SK-N-SH (cell line): ENCODE measurements at regions not wholly inside any gene's neighbourhood (a gene's known extent, or its start where the extent isn't known, plus 50 kb on each side); places are given as distances from the start of the nearest gene placed in this dataset.

Experiments used
- CTCF ChIP-seq: fragments of 200-600 bp; sonication (generic); IDR thresholded peaks from 2 replicates; pipeline ENCODE4 v1.6.1; 2017; ENCODE audit warnings: antibody characterized with exemption, mild to moderate bottlenecking, moderate library complexity
- EP300 ChIP-seq, 2 experiments: IDR thresholded peaks; 2 replicates each; pipeline versions ENCODE4 v1.4.0 to v1.6.1; 2012; ENCODE audit warnings: borderline replicate concordance in 1 of 2, low read depth in 1 of 2, low read length in 1 of 2
- EZH2phosphoT487 ChIP-seq: fragments of 200-600 bp; sonication (generic); IDR thresholded peaks from 2 replicates; pipeline ENCODE4 v1.6.1; 2017; ENCODE audit warnings: low read depth, mixed run types, mild to moderate bottlenecking, antibody characterized with exemption, moderate library complexity, borderline replicate concordance
- REST ChIP-seq: IDR thresholded peaks from 2 replicates; pipeline ENCODE4 v1.6.1; 2012; ENCODE audit warnings: mild to moderate bottlenecking, low read depth, low read length, moderate library complexity
- TCF12 ChIP-seq: IDR thresholded peaks from 2 replicates; pipeline ENCODE4 v1.4.0; 2012
- YY1 ChIP-seq: IDR thresholded peaks from 2 replicates; pipeline ENCODE4 v1.4.0; 2012; ENCODE audit warnings: low read depth, mild to moderate bottlenecking

GRCh38 chr2:117396161-117396560 lies 418.3 kb upstream of the DDX18 start:
- TF ChIP-seq REST (no peak), CTCF (no peak), YY1 (no peak), TCF12 (no peak), EP300 (IDR thresholded peaks at IDR 0.05; ENCODE audit: borderline replicate concordance in 1 of 2, low read depth in 1 of 2, low read length in 1 of 2) (no peak), EZH2phosphoT487 (no peak)
